ENCODE measurements at regions not wholly inside any gene's neighbourhood (a gene's known extent, or its start where the extent isn't known, plus 50 kb on each side); places are given as distances from the start of the nearest gene placed in this dataset.

GRCh38 chr16:47995354-47995753, 160.4 kb downstream of the ABCC12 start:
- no peak for DNase-seq (ENCODE audit: low spot score in 2 of 2, unreplicated experiment in 2 of 2)
- no peak overlapping the region for H3K4me3 Mint-ChIP-seq
- H3K27ac Mint-ChIP-seq = no peak overlapping the region
- H3K27me3 Mint-ChIP-seq (ENCODE audit: low read depth) = no peaks in the 10 kb centered on the region
- peaks cover 10% of the 10 kb centered on the region for H3K9me3 Mint-ChIP-seq
- H3K36me3 Mint-ChIP-seq = no peaks in the 10 kb centered on the region
- TF ChIP-seq, protein P1, sequence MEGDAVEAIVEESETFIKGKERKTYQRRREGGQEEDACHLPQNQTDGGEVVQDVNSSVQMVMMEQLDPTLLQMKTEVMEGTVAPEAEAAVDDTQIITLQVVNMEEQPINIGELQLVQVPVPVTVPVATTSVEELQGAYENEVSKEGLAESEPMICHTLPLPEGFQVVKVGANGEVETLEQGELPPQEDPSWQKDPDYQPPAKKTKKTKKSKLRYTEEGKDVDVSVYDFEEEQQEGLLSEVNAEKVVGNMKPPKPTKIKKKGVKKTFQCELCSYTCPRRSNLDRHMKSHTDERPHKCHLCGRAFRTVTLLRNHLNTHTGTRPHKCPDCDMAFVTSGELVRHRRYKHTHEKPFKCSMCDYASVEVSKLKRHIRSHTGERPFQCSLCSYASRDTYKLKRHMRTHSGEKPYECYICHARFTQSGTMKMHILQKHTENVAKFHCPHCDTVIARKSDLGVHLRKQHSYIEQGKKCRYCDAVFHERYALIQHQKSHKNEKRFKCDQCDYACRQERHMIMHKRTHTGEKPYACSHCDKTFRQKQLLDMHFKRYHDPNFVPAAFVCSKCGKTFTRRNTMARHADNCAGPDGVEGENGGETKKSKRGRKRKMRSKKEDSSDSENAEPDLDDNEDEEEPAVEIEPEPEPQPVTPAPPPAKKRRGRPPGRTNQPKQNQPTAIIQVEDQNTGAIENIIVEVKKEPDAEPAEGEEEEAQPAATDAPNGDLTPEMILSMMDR (IDR thresholded peaks at IDR 0.05; ENCODE audit: unreplicated experiment) = no peak
- H3K4me1 Mint-ChIP-seq = no peaks in the 10 kb centered on the region

DNA sequence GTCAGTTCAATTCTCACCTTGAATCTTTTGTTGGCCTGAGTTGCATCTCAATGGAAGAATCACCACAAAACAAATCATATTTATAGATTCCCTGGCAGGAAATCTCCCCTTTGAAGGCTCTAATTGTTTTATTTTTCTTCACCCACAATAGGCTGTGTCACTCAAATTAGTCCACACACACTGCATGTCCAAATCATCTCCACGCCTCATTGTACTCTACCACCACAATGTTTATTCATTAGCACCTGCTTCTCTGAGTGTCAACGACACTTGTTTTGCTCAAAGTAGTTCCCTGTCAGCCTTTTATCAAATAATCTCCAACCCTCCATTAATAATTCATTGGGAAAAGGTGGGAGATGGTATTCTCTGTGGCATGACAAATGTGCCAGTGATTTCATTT, 164.3 kb downstream of the ABCC12 start:
- H3K9me3 Mint-ChIP-seq = peaks cover 15% of the 10 kb centered on the region

DNA sequence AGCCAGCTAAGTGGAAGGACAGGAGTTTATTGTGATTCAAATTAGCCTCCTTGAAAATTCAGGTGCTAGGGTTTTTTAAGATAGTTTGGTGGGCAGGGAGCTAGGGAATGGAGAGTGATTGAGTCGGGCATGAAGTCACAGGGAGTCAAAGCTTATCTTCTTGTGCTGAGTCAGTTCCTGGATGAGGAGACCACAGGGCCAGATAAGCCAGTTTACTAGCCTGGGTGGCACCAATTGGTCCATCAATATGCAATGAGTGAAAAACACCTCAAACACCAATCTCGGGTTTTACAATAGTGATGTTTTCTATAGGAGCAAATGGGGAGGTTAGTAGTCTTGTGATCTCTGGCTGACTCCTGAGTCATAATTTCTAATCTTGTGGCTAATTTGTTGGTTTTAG, 165.1 kb downstream of the ABCC12 start:
- Mint-ChIP-seq H3K4me3 (no peak overlapping the region), H3K9me3 (peaks cover 15% of the 10 kb centered on the region), H3K27me3 (ENCODE audit: low read depth) (peaks cover 3% of the 10 kb centered on the region), H3K27ac (no peak overlapping the region), H3K36me3 (no peaks in the 10 kb centered on the region), H3K4me1 (no peaks in the 10 kb centered on the region)
- DNase-seq (ENCODE audit: low spot score in 2 of 2, unreplicated experiment in 2 of 2) = no peak
- TF ChIP-seq, protein P1 (IDR thresholded peaks at IDR 0.05; ENCODE audit: unreplicated experiment) = no peak

More for the DNA sequence above, 164.3 kb downstream of the ABCC12 start:
- no peak for DNase-seq (ENCODE audit: low spot score in 2 of 2, unreplicated experiment in 2 of 2)
- Mint-ChIP-seq H3K36me3 (no peaks in the 10 kb centered on the region), H3K4me3 (no peak overlapping the region), H3K27ac (no peak overlapping the region), H3K4me1 (no peaks in the 10 kb centered on the region), H3K27me3 (ENCODE audit: low read depth) (peaks cover 2% of the 10 kb centered on the region)
- TF ChIP-seq, protein P1 (IDR thresholded peaks at IDR 0.05; ENCODE audit: unreplicated experiment) = no peak

GRCh38 chr16:47987136-47987535, 168.7 kb downstream of the ABCC12 start:
- TF ChIP-seq, protein P1 (IDR thresholded peaks at IDR 0.05; ENCODE audit: unreplicated experiment) = no peak
- H3K4me3 Mint-ChIP-seq = no peak overlapping the region
- no peak for DNase-seq (ENCODE audit: low spot score in 2 of 2, unreplicated experiment in 2 of 2)
- no peak overlapping the region for H3K27ac Mint-ChIP-seq
- peaks cover 15% of the 10 kb centered on the region for H3K9me3 Mint-ChIP-seq
- no peaks in the 10 kb centered on the region for H3K36me3 Mint-ChIP-seq
- peaks cover 3% of the 10 kb centered on the region for H3K27me3 Mint-ChIP-seq (ENCODE audit: low read depth)
- no peaks in the 10 kb centered on the region for H3K4me1 Mint-ChIP-seq

DNA sequence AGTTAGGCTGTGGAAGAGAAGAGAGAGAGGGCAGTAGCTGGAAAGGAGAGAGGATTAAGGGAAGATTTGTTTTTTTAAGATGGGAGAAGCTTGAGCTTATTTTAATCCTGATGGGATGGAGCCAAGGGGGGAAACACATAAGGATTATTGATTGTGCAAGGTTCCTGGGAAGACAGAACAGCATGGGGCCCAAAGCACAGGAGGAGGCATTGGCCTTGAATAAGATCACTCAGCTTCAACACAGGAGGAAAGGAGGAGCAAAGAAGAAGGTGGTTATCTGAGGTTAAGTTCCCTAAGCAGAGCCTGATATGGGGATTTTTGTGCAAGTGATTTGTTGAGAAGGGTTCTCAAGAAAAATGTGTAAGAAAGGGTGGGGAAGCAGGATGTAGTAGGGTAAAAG, 169.8 kb downstream of the ABCC12 start:
- TF ChIP-seq, protein P1 (IDR thresholded peaks at IDR 0.05; ENCODE audit: unreplicated experiment) = no peak
- H3K4me3 Mint-ChIP-seq = no peak overlapping the region
- no peaks in the 10 kb centered on the region for H3K4me1 Mint-ChIP-seq
- peaks cover 3% of the 10 kb centered on the region for H3K27me3 Mint-ChIP-seq (ENCODE audit: low read depth)
- H3K36me3 Mint-ChIP-seq = no peaks in the 10 kb centered on the region
- no peak for DNase-seq (ENCODE audit: low spot score in 2 of 2, unreplicated experiment in 2 of 2)
- no peak overlapping the region for H3K27ac Mint-ChIP-seq
- peaks cover 11% of the 10 kb centered on the region for H3K9me3 Mint-ChIP-seq

- H3K4me1 Mint-ChIP-seq = no peaks in the 10 kb centered on the region
- H3K27me3 Mint-ChIP-seq (ENCODE audit: low read depth) = peaks cover 4% of the 10 kb centered on the region
- no peak overlapping the region for H3K4me3 Mint-ChIP-seq
- DNase-seq (ENCODE audit: low spot score in 2 of 2, unreplicated experiment in 2 of 2) = no peak
- no peak overlapping the region for H3K27ac Mint-ChIP-seq
- TF ChIP-seq, protein P1 (IDR thresholded peaks at IDR 0.05; ENCODE audit: unreplicated experiment) = no peak
- H3K9me3 Mint-ChIP-seq = no peaks in the 10 kb centered on the region
- H3K36me3 Mint-ChIP-seq = no peaks in the 10 kb centered on the region
Measured at GRCh38 chr16:47984669-47985068, 171.1 kb downstream of the ABCC12 start.
